AG04449 (cell line): ENCODE measurements at regions not wholly inside any gene's neighbourhood (a gene's known extent, or its start where the extent isn't known, plus 50 kb on each side); places are given as distances from the start of the nearest gene placed in this dataset.

Experiments
- CTCF ChIA-PET: fragments of 350-600 bp; formaldehyde crosslinking; extraction: SDS; loops from one replicate; lab custom pipeline; 2021; ENCODE audit warnings: antibody characterized with exemption; lab: Yijun Ruan, JAX
- POLR2A ChIA-PET: fragments of 400-600, 350-600 bp; formaldehyde crosslinking; extraction: SDS; loops from one replicate; lab custom pipeline; 2020; ENCODE audit warnings: antibody characterized with exemption, inconsistent platforms; lab: Yijun Ruan, JAX
- DNase-seq: peaks from one replicate; pipeline ENCODE4 v3.0.0-alpha.2; 2010; ENCODE audit warnings: low read depth, low spot score
- H3K4me3 ChIP-seq: 2 replicates; pipeline ENCODE4 v1.5.1; 2011; ENCODE audit warnings: low read depth, mild to moderate bottlenecking, control low read depth, low read length
- CTCF ChIP-seq: IDR thresholded peaks from one replicate; pipeline ENCODE4 v1.5.1; 2011; ENCODE audit warnings: mild to moderate bottlenecking, moderate library complexity, low read length, control low read depth, inconsistent platforms; ENCODE audit not compliant: insufficient read depth; ENCODE audit errors: missing control alignments

GRCh38 chr9:91158946-91159345, 202.8 kb downstream of the AUH start:
- ChIA-PET CTCF (interaction anchor here (1.2 to 1.8 kb wide), 2 partner anchors 12 to 243 kb away, joined by 3 to 5 read pairs; no protein-coding TSS in a partner anchor), POLR2A (no interaction called here)
- no peak for TF ChIP-seq CTCF
- no peak for DNase-seq
- no peak overlapping the region for H3K4me3 ChIP-seq

GRCh38 chr9:91159664-91160121, 202.0 kb downstream of the AUH start:
- no peak overlapping the region for H3K4me3 ChIP-seq
- ChIA-PET POLR2A (no interaction called here), CTCF (interaction anchor here (1.0 to 1.8 kb wide), 3 partner anchors 9 to 244 kb away, joined by 3 to 5 read pairs (median 4); no protein-coding TSS in a partner anchor)
- TF ChIP-seq CTCF, result no peak
- DNase-seq, result no peak

- CTCF ChIA-PET, result interaction anchor here (1.0 to 1.8 kb wide), 3 partner anchors 9 to 244 kb away, joined by 3 to 5 read pairs (median 4); no protein-coding TSS in a partner anchor
- H3K4me3 ChIP-seq, result no peak overlapping the region
- POLR2A ChIA-PET, result no interaction called here
- DNase-seq, result no peak
- TF ChIP-seq CTCF, result no peak
These were observed 201.5 kb downstream of the AUH start for GRCh38 chr9:91160181-91160580.

- CTCF ChIA-PET, result interaction anchor here (1.0 kb wide), 2 partner anchors 10 to 71 kb away, joined by 3 to 4 read pairs; no protein-coding TSS in a partner anchor
- POLR2A ChIA-PET, result no interaction called here
- no peak for TF ChIP-seq CTCF
- no peak overlapping the region for H3K4me3 ChIP-seq
- DNase-seq, result no peak
These were observed 200.9 kb downstream of the AUH start for GRCh38 chr9:91160599-91161464.

GRCh38 chr9:91161465-91162300, 200.0 kb downstream of the AUH start:
- no peak for TF ChIP-seq CTCF
- no peak overlapping the region for H3K4me3 ChIP-seq
- DNase-seq, result no peak
- POLR2A ChIA-PET, result no interaction called here
- CTCF ChIA-PET, result interaction anchor here (1.0 kb wide), 1 partner anchor 72 kb away, joined by 3 read pairs; no protein-coding TSS in a partner anchor

- no peak overlapping the region for H3K4me3 ChIP-seq
- DNase-seq, result no peak
- CTCF ChIA-PET, result no interaction called here
- no peak for TF ChIP-seq CTCF
- POLR2A ChIA-PET, result no interaction called here
These were observed 199.4 kb downstream of the AUH start for GRCh38 chr9:91162311-91162710.
